GM18861 (cell line): ENCODE measurements at regions not wholly inside any gene's neighbourhood (a gene's known extent, or its start where the extent isn't known, plus 50 kb on each side); places are given as distances from the start of the nearest gene placed in this dataset.
"Not testable (repeated sequence)": the region's sequence is repeated elsewhere in the genome, so short reads cannot be mapped to it uniquely, and the experiment has no call there.

ENCODE experiments used
- ATAC-seq: cut with Tn5 transposase; IDR thresholded peaks from one replicate; pipeline ENCODE4 v1.9.1; 2021; ENCODE audit not compliant: unreplicated experiment

- not testable (repeated sequence) for ATAC-seq
These were observed 382.4 kb upstream of the PODXL start for GRCh38 chr7:131938788-131939187.

DNA sequence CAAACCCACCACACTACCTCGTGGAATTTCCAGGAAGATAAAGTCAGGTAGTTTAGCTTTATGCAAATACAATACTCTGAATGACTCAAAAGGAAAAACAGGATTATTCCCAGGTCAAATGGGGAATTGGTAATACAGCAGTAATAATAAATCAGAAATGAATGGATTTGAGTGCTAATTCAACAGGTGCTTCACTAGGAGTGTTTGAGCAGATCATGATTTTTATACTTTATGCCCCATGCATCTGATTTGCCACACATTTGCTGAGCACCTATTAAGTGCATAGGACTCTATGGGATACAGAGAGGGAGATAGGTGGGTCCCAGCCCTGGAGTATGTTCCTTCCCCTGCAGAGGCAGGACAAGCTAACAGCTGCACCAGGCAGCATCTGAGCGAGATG lies 381.4 kb upstream of the PODXL start:
- ATAC-seq = no peak

DNA sequence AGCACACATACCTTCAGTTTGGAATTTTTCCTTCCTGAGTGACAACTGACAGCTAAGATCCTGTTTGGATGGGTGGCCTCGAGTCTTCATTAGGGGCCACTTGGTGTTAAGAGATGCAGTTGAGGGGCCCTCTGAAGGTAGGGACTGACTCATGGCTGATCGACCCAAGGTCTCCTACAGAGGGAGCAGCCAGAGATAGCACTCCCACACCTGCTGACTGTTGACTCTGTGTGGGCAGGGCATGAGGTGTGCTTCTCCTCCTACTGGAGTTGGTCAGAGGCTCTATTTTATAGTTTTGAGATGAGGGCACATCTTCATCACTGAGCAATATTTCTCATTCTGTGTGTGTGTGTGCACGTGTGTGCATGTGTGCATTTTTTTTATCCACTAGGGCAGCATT lies 378.8 kb upstream of the PODXL start:
- ATAC-seq = no peak

DNA sequence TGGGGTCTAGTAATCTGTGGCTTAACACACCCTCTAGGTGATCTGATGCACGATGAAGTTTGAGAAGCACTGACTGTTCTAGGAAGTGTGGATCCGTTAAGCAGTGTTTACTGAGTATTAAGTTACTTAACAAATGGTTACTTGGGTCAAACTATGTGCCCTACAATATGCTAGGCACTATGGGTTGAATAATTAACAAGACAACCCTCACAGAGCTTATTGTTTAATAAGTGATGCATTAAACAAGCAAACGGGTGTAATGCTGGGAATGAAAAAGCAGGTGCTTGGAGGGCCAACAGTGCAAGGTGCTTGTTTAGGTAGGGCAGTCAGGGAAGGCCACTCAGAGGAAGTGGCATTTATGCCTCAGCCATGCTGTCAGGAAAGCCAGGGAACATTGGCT lies 378.0 kb upstream of the PODXL start:
- ATAC-seq = no peak

GRCh38 chr7:131933751-131934289 lies 377.4 kb upstream of the PODXL start:
- no peak for ATAC-seq

DNA sequence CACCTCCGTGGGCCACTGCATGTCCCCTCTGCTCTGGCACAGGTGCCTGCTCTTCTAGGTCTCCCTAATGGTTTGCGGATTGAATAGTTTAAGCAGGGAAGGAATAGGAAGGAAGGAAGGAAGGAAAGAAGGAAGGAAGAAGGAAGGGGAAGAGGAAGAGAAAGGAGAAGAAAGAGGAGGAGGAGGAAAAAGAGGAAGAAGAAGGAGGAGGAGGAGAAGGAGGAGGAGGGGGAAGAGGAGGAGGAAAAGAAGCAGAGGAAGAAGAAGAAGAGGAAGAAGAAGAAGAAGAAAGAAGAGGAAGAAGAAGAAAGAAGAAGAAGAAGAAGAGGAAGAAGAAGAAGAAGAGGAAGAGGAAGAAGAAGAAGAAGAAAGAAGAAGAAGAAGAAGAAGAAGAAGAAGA lies 376.8 kb upstream of the PODXL start:
- not testable (repeated sequence) for ATAC-seq

- ATAC-seq = no peak
These were observed 375.8 kb upstream of the PODXL start for GRCh38 chr7:131932271-131932670.

- no peak for ATAC-seq
These were observed 374.9 kb upstream of the PODXL start for GRCh38 chr7:131931370-131931769.

GRCh38 chr7:131929632-131930031 lies 373.2 kb upstream of the PODXL start:
- no peak for ATAC-seq

GRCh38 chr7:131927770-131928423 lies 371.5 kb upstream of the PODXL start:
- ATAC-seq = no peak

GRCh38 chr7:131925636-131926035 lies 369.2 kb upstream of the PODXL start:
- ATAC-seq = no peak

- ATAC-seq = no peak
These were observed 368.4 kb upstream of the PODXL start for GRCh38 chr7:131924857-131925256.

- not testable (repeated sequence) for ATAC-seq
These were observed 366.5 kb upstream of the PODXL start for GRCh38 chr7:131922948-131923347.

GRCh38 chr7:131921016-131921415 lies 364.6 kb upstream of the PODXL start:
- no peak for ATAC-seq

- no peak for ATAC-seq
These were observed 363.7 kb upstream of the PODXL start for GRCh38 chr7:131919920-131920709.

DNA sequence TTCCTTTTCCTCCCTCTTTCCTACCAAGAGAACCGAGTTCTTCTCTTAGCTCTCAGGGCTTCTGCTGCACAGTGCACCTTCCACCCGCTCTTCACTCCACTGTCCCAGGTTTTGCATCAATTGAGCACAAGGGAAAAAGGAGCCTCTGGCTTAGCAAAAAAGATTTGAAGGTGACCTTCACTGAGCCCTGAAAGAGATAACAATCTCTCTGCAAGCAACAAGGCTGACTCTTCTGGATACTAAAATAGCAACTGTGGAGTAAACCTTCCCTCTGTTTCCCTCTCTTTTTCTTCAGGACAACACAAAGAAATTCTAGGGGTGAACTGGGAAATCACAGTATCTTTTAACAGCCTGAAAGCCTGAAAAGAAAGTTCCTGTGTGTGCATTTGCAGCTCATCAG lies 354.7 kb upstream of the PODXL start:
- no peak for ATAC-seq

GRCh38 chr7:131909151-131909768 lies 352.8 kb upstream of the PODXL start:
- no peak for ATAC-seq

DNA sequence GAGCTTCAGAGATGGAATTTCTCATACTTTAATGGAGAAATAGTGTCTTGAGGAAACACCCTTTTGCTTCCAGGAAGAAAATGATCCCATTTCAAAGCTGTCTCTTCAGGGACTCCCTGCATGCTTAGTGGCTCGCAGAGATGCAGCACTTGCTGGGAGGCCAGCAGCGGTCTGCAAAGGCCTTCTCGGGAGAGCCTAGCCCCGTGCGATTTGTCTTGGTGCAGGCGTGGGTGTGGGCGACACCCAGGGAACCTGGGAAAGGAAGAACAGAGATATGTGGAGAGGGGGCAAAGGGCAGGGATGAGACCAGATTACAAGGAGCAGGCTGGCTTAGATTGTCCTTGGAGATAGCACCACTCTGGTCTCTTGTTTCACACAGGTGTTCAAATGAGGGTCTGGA lies 352.3 kb upstream of the PODXL start:
- no peak for ATAC-seq

DNA sequence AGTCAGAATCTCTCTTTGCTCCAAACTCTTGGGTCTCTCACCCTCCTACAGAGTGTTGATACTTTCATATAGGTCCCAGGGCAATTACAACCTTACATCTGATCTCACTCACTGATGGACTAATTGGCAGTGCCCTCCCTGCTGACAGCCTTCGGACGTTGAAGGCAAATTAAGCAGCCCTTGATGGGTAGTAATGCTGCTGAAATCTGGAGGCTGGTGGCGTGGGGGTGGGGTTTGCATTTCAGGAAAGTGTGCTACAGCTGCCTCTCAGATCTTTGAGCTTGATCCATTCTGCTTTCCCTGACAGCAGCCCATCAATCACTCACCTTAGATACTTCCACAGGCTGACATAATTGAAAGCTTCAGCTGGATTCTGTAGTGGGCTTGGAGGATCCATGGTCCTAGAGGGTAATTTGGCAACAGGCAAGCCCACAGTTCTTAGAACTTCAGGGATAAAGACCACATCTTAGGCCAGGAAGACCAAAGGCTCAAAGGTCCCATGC lies 349.1 kb upstream of the PODXL start:
- no peak for ATAC-seq

DNA sequence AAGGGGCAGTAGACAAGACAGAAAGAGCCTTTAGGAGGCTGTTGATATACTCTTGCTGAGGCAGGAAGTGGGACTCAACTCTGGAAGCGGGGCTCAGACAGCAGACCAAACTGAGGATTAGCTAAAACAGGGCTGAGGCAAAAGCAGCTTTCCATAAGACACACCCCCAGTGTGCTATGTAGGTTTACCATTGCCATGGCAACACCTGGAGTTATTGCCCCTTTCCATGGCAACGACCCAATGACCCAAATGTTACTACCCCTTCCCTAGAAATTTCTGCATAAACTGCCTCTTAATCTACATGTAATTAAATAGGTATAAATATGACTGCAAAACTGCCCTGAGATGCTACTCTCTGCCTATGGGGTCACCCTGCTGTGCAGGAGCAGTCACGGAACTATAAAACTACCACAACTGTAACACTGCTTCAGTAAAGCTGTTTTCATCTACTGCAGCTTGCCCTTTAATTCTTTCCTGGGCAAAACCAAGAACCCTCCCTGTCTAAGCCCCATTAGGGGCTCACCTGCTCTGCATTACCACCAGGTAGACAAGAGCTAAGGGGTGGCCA lies 348.4 kb upstream of the PODXL start:
- ATAC-seq = no peak

DNA sequence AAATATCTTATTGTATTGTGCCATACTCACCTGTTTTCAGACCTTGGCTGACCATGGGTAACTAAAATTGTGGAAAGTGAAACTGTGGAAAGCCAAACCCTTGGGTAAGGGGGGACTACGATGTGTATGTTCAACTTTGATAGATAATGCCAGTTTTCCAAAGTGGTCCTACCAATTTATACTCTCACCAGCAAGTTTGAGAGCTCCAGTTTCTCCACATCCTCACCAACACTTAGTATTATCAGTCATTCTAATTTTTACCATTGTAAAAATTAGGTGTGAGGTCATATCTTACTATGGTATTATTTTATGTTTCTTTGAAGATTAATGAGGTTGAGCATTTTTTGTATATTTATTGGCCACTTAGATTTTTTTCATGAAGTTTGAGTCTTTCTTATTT lies 346.9 kb upstream of the PODXL start:
- no peak for ATAC-seq
